Ecto neural progenitor cell (in vitro differentiated cells): ENCODE measurements at regions not wholly inside any gene's neighbourhood (a gene's known extent, or its start where the extent isn't known, plus 50 kb on each side); places are given as distances from the start of the nearest gene placed in this dataset.

ENCODE experiments used
- DNase-seq: peaks from one replicate; pipeline ENCODE4 v3.0.0-alpha.2; 2018; ENCODE audit warnings: low spot score

GRCh38 chr2:2848621-2849333, 517.7 kb upstream of the MYT1L start:
- DNase-seq = peak; percentile 59

DNA sequence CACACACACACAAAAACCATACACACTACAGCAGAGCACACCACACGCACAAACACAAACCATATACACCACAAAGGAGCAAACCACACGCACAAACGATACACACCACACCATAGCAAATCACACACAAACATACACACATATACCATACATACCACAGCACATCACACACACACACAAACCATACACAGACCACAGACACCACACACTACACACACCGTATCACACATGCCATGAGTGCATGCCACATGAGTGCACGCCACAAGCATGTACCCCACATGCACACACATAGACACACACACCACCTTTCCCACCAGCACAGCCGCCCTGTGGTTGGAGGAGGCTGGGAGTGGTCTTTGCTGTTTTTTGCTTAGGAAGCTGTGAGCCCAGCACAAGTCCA, 517.1 kb upstream of the MYT1L start:
- no peak for DNase-seq

GRCh38 chr2:2847209-2847676, 516.2 kb upstream of the MYT1L start:
- DNase-seq = no peak

DNA sequence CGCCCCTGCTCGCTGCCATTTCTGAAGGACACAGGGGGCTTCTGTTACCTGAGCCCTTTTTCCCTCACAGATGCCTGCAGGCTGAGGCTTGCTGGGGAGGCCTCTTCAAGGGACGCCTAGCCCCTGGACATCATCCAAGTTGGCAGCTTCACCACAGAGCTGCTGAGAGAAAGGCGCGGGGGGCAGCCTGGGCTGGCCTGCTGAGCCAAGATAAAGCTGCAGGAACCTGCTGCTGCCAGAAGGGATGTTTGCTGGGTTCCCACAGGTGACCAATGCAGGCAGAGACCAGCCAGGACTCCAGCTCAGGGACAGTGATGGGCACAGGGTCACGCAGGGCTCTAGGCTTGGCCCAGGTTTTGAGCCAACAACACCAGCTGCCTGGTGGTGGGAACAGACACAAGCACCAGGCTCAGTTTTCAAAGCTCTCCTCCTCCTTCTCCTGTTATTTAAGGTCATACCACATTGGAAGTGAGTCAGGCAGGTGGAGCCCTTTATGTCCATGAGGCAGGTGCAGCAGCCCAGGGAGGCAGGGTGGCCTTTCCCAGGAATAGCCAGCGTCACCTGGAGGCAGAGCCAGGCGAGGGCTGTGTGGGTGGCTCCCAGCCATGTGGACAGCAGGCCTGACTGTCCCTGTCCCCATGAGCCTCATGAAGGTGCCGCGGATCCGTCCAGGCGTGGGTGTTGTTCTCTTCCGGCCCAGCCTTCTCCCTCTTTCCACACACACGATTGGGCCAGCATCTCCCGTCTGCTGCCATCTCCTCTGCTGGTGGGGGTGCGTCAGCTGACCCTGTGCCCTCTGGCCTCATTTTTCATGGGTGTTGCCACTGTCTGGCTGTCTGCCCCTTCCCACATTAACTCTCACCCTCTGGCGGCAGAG, 515.5 kb upstream of the MYT1L start:
- no peak for DNase-seq

- DNase-seq = no peak
Measured at GRCh38 chr2:2845806-2846315, 514.8 kb upstream of the MYT1L start.

GRCh38 chr2:2845267-2845666, 514.2 kb upstream of the MYT1L start:
- no peak for DNase-seq

DNA sequence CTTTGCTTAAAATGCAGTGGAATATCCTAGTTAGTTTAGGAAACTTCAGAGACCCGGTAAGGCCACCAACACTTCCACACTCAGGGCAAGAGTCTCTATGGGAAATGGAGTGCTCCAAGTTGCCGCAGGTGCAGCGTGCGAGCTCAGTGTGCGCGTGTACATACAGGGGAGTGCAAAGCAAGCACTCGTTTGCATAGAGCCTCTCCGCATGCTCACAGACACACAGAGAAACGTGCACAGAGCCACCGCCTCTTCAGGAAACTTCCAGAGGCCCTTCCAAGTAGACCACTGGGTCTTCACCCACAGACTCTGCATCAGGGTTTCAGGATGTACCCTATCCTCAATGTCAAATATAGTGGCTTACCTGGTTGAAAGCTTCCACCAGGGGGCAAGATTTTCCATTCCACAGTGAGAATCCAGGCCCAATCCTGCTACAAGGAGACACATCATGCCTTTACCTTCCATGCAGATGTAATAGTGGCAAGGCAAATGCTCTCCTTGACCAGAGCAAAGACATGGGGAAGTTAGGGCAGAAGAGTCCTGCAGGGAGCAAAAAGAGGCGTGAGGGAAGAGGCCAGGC, 513.0 kb upstream of the MYT1L start:
- no peak for DNase-seq

DNA sequence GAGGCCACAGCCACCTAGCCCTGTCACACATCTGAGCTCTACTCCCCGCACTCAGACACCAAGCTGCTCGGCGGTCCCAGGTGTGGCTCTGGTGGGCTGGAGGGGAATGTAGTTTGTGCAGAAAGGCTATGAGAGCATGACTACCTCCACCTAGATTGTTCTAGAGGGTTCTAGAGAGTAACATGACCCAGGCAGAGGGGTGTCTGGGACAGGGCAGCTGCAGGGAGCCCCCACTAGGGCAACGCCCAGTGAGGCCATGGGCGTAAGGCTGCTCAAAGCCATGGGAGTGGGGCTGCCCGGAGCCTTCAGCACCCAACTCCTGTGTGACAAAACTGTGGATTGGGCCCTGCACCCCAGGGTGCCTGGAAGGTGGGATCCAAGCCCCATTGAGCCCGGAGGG, 511.4 kb upstream of the MYT1L start:
- no peak for DNase-seq

GRCh38 chr2:2840681-2841300, 509.7 kb upstream of the MYT1L start:
- peak; percentile 15 for DNase-seq

DNA sequence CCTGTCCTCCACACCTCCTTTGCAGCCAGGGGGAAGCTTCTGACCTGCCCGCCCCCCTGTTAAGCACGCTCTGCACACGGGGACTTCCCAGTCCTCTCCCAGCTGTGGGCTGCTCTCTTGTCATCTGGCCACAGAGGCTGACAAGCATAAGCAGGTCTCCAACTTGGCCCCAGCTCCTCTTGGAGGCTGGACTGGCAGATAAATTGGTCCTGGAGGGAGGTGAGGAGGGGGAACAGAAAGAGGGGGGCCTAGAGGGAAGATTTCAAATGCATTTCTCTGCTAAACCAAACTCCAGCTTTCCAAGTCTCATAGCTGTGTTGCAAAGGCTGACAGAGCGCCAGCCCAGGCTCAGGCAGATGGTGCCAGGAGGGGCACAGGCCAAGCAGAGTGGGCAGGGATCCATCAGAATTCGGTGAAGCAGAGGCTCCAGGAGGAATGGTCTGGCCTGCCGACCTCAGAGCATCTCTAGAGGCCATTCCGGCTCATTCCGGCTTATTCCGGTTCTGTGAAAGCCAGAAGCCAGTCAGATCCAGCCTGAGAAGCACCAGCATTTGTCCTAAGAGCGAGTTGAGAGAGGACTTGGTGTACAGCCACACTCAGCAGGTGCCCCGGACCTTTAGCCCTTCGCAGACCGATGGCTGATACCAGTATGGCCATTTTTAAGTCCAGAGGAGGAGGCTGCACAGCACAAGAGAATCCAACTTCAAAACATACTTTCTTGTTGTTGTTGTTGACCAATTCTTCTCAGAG, 508.9 kb upstream of the MYT1L start:
- DNase-seq = peak; percentile 37

DNA sequence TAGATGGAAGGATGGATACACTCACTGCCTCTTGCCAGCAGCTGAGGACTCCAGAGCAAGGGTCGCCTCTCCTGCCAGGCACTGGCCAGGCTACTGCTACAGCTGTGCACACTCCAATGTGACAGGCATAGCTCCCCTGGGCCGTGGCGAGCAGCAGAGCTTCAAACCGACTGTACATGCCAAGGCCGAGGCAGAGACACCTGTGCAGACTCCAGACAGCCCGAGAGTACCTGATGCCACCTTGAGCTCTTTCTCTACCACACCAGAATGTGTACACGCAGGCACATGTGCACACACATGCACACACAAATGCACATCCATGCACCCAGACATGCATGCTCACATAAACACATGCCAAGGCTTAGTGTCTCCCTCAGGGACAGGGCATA, 508.3 kb upstream of the MYT1L start:
- DNase-seq = peak; percentile 22

GRCh38 chr2:2838548-2838845, 507.4 kb upstream of the MYT1L start:
- DNase-seq = no peak

GRCh38 chr2:2837746-2838547, 506.9 kb upstream of the MYT1L start:
- peak; percentile 28 for DNase-seq

- DNase-seq = peak; percentile 22
Measured at GRCh38 chr2:2836343-2837070, 505.4 kb upstream of the MYT1L start.

GRCh38 chr2:2834516-2835254, 503.6 kb upstream of the MYT1L start:
- peak; percentile 24 for DNase-seq

GRCh38 chr2:2834105-2834504, 503.0 kb upstream of the MYT1L start:
- peak; percentile 37 for DNase-seq

GRCh38 chr2:2832657-2833056, 501.6 kb upstream of the MYT1L start:
- peak; percentile 27 for DNase-seq

DNA sequence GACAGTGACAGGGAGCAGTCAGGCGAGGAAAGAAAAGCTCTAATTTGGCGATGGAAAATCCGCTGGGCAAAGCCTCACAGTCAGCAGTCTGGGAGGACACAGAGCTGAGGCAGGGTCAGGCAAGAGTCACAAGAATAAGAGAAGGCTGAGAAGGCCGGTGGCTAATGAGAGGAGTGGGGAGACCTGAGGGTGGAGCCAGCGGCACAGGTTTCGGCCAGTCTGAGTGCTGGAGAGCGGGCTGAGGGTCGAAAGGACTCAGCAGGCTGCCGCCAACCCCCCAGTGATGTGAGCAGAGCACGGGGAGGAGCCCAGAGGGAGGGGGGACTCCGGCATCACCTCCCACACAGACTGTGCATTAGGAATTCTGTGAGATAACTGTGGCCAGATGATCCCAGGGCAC, 500.6 kb upstream of the MYT1L start:
- DNase-seq = peak; percentile 61

DNA sequence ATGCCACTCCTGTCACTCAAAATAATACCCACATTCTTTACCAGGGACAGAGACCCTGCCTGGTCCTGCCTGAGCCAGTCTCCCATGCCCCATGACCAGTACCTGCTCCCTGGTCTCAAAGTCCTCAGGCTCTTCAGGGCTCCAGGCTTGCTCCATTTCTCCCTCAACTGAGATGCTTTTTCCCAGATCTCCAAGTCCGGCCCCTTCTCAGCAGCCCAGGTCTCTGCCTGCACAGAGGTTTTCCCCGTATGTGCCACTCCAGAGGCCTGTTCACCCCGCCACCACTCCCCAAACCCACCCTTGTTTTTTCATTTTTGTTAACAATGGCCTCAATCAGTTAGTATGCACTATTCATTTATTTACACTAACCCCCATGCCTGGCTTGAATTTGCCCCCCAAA, 499.5 kb upstream of the MYT1L start:
- DNase-seq = no peak
